Neural cell (in vitro differentiated cells): ENCODE measurements at regions not wholly inside any gene's neighbourhood (a gene's known extent, or its start where the extent isn't known, plus 50 kb on each side); places are given as distances from the start of the nearest gene placed in this dataset.

Experiments used
- H2AFZ ChIP-seq: fragments of 200-600, 300-800 bp; sonication (generic), shearing (Covaris generic); 2 replicates; pipeline ENCODE4 v1.6.0; 2014; ENCODE audit warnings: low read depth, mild to moderate bottlenecking, antibody characterized with exemption, low read length, moderate library complexity
- H3F3A ChIP-seq: fragments of 200-600 bp; shearing (Covaris generic); 2 replicates; pipeline ENCODE4 v1.6.1; 2016; ENCODE audit warnings: mild to moderate bottlenecking, moderate library complexity, mixed read lengths, antibody characterized with exemption, low read length; ENCODE audit not compliant: insufficient read depth, poor library complexity, severe bottlenecking
- H3K27ac ChIP-seq: fragments of 200-600, 300-800 bp; sonication (generic), shearing (Covaris generic); 2 replicates; pipeline ENCODE4 v1.5.1; 2014; ENCODE audit warnings: mild to moderate bottlenecking, low read length, moderate library complexity
- H3K27me3 ChIP-seq: fragments of 300-800, 200-600 bp; sonication (generic), shearing (Covaris generic); 2 replicates; pipeline ENCODE4 v1.6.0; 2014; ENCODE audit warnings: mild to moderate bottlenecking, low read depth, low read length, moderate library complexity; ENCODE audit not compliant: insufficient read depth
- H3K36me3 ChIP-seq: fragments of 300-800, 200-600 bp; sonication (generic), shearing (Covaris generic); 2 replicates; pipeline ENCODE4 v1.5.1; 2014; ENCODE audit warnings: mild to moderate bottlenecking, antibody characterized with exemption, low read length, moderate library complexity; ENCODE audit not compliant: insufficient read depth
- H3K4me2 ChIP-seq: fragments of 300-800, 200-600 bp; sonication (generic), shearing (Covaris generic); 2 replicates; pipeline ENCODE4 v1.6.0; 2014; ENCODE audit warnings: mild to moderate bottlenecking, low read length
- H3K4me3 ChIP-seq: fragments of 300-800, 200-600 bp; sonication (generic), shearing (Covaris generic); 2 replicates; pipeline ENCODE4 v1.5.1; 2014; ENCODE audit warnings: mild to moderate bottlenecking, low read length, moderate library complexity
- H3K79me2 ChIP-seq: fragments of 200-600 bp; shearing (Covaris generic); replicated peaks from 2 replicates; pipeline ENCODE4 v1.6.0; 2014; ENCODE audit warnings: mild to moderate bottlenecking, low read length, moderate library complexity; ENCODE audit not compliant: insufficient read depth
- H3K9ac ChIP-seq: fragments of 300-800, 200-600 bp; sonication (generic), shearing (Covaris generic); 2 replicates; pipeline ENCODE4 v1.6.1; 2016; ENCODE audit warnings: mild to moderate bottlenecking, low read length, mixed read lengths
- H3K9me2 ChIP-seq: fragments of 200-600 bp; shearing (Covaris generic); 2 replicates; pipeline ENCODE4 v1.6.1; 2016; ENCODE audit warnings: mild to moderate bottlenecking, low read length, mixed read lengths; ENCODE audit not compliant: insufficient read depth
- H3K9me3 ChIP-seq: fragments of 200-600, 300-800 bp; sonication (generic), shearing (Covaris generic); 2 replicates; pipeline ENCODE4 v1.6.1; 2016; ENCODE audit warnings: mild to moderate bottlenecking, mixed run types, low read length, moderate library complexity, mixed read lengths
- H4K20me1 ChIP-seq: fragments of 200-600 bp; shearing (Covaris generic); 2 replicates; pipeline ENCODE4 v1.6.1; 2016; ENCODE audit warnings: mild to moderate bottlenecking, mixed run types; ENCODE audit not compliant: insufficient read depth
- CTCF ChIP-seq: fragments of 450-650 bp; IDR thresholded peaks from 2 replicates; pipeline ENCODE4 v1.5.1; 2014; ENCODE audit warnings: antibody characterized with exemption, mild to moderate bottlenecking, moderate library complexity; ENCODE audit not compliant: poor library complexity, severe bottlenecking
- EP300 ChIP-seq: fragments of 450-650 bp; conservative IDR thresholded peaks from 2 replicates; pipeline ENCODE4 v1.6.1; 2014; ENCODE audit warnings: antibody characterized with exemption, mild to moderate bottlenecking, moderate library complexity; ENCODE audit not compliant: poor library complexity, severe bottlenecking
- EZH2 ChIP-seq: fragments of 200-600, 300-800 bp; shearing (Covaris generic), sonication (generic); IDR thresholded peaks from 2 replicates; pipeline ENCODE4 v1.6.1; 2014; ENCODE audit warnings: antibody characterized with exemption, low read length, borderline replicate concordance, mild to moderate bottlenecking; ENCODE audit not compliant: insufficient read depth, poor library complexity, severe bottlenecking
- MXI1 ChIP-seq: fragments of 450-650 bp; conservative IDR thresholded peaks from 2 replicates; pipeline ENCODE4 v1.6.1; 2014; ENCODE audit warnings: antibody characterized with exemption, mild to moderate bottlenecking; ENCODE audit not compliant: poor library complexity, severe bottlenecking
- POLR2AphosphoS5 ChIP-seq: IDR thresholded peaks from 2 replicates; pipeline ENCODE4 v1.6.1; 2012
- RAD21 ChIP-seq: fragments of 450-650 bp; conservative IDR thresholded peaks from 2 replicates; pipeline ENCODE4 v1.6.1; 2014; ENCODE audit warnings: antibody characterized with exemption, mild to moderate bottlenecking, moderate library complexity
- SMC3 ChIP-seq: fragments of 450-650 bp; conservative IDR thresholded peaks from 2 replicates; pipeline ENCODE4 v1.6.1; 2014; ENCODE audit warnings: antibody characterized with exemption, mild to moderate bottlenecking, moderate library complexity; ENCODE audit not compliant: poor library complexity
- TAF1 ChIP-seq: IDR thresholded peaks from 2 replicates; pipeline ENCODE4 v1.6.1; 2012; ENCODE audit warnings: low read depth
- TF ChIP-seq, protein P1 (sequence below): IDR thresholded peaks from 2 replicates; pipeline ENCODE4 v1.6.1; 2012; ENCODE audit warnings: borderline replicate concordance

DNA sequence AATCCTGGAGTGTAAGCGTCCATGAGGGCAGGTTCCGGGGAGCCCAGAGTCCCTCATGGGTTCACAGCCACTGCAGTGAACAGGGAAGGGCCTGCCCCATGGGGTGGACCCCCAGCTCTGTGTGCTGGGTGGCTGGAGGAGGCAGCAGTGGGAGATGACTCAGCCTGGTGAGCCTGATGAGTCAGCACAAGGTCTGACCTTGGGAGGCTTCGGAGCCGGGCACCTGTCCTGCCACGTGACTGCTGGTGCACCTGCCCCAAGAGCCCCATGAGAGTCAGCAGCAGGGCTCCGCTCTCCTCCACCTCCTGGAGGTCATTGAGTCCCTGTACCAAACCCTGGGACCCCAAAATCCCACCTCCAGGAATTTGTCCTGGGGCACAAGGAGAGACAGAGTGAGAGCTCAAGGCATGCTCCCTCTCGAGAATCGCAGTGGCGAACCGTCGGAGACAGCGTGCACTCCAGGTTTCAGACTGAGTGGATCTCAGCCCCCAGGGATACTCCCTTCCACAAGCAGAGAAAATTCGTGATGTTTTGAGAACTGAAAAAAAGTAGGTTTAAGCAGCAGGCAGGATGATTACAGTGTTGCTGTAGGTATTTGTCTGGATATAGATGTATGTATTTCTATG, 1221.7 kb downstream of the BRD1 start:
- Histone ChIP-seq H3F3A (no peaks in the 10 kb centered on the region), H3K9me3 (no peaks in the 10 kb centered on the region), H3K9ac (no peak overlapping the region), H3K4me3 (no peak overlapping the region), H3K79me2 (no peaks in the 10 kb centered on the region), H4K20me1 (no peaks in the 10 kb centered on the region), H3K27me3 (no peaks in the 10 kb centered on the region), H3K9me2 (no peaks in the 10 kb centered on the region), H3K36me3 (no peaks in the 10 kb centered on the region), H2AFZ (no peak overlapping the region), H3K4me2 (no peak overlapping the region), H3K27ac (no peak overlapping the region)
- no peak for TF ChIP-seq EZH2
- TF ChIP-seq SMC3: no peak
- TF ChIP-seq CTCF: no peak

- no peaks in the 10 kb centered on the region for H3K9me3 ChIP-seq
- H3K9me2 ChIP-seq: no peaks in the 10 kb centered on the region
- H3K4me2 ChIP-seq: no peak overlapping the region
- TF ChIP-seq EZH2: no peak
- no peak for TF ChIP-seq EP300
- TF ChIP-seq RAD21: no peak
- TF ChIP-seq POLR2AphosphoS5: no peak
- no peak for TF ChIP-seq SMC3
- no peak for TF ChIP-seq MXI1
- no peak for TF ChIP-seq TAF1
- no peak for TF ChIP-seq CTCF
- TF ChIP-seq, protein P1, sequence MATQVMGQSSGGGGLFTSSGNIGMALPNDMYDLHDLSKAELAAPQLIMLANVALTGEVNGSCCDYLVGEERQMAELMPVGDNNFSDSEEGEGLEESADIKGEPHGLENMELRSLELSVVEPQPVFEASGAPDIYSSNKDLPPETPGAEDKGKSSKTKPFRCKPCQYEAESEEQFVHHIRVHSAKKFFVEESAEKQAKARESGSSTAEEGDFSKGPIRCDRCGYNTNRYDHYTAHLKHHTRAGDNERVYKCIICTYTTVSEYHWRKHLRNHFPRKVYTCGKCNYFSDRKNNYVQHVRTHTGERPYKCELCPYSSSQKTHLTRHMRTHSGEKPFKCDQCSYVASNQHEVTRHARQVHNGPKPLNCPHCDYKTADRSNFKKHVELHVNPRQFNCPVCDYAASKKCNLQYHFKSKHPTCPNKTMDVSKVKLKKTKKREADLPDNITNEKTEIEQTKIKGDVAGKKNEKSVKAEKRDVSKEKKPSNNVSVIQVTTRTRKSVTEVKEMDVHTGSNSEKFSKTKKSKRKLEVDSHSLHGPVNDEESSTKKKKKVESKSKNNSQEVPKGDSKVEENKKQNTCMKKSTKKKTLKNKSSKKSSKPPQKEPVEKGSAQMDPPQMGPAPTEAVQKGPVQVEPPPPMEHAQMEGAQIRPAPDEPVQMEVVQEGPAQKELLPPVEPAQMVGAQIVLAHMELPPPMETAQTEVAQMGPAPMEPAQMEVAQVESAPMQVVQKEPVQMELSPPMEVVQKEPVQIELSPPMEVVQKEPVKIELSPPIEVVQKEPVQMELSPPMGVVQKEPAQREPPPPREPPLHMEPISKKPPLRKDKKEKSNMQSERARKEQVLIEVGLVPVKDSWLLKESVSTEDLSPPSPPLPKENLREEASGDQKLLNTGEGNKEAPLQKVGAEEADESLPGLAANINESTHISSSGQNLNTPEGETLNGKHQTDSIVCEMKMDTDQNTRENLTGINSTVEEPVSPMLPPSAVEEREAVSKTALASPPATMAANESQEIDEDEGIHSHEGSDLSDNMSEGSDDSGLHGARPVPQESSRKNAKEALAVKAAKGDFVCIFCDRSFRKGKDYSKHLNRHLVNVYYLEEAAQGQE: no peak
- H3K36me3 ChIP-seq: no peaks in the 10 kb centered on the region
- no peaks in the 10 kb centered on the region for H3F3A ChIP-seq
- H3K79me2 ChIP-seq: no peaks in the 10 kb centered on the region
- H4K20me1 ChIP-seq: no peaks in the 10 kb centered on the region
- H3K27ac ChIP-seq: no peak overlapping the region
- H3K27me3 ChIP-seq: no peaks in the 10 kb centered on the region
- H2AFZ ChIP-seq: no peak overlapping the region
- H3K9ac ChIP-seq: no peak overlapping the region
- H3K4me3 ChIP-seq: no peak overlapping the region
These were observed 1222.5 kb downstream of the BRD1 start for GRCh38 chr22:48605125-48605524.
